T47D (cell line): ENCODE measurements at regions not wholly inside any gene's neighbourhood (a gene's known extent, or its start where the extent isn't known, plus 50 kb on each side); places are given as distances from the start of the nearest gene placed in this dataset.
"Not testable (repeated sequence)": the region's sequence is repeated elsewhere in the genome, so short reads cannot be mapped to it uniquely, and the experiment has no call there.

Experiments used
- DNase-seq, 2 experiments: peaks; one replicate each; pipeline versions ENCODE4 v3.0.0 to v3.0.0-alpha.2; 2011 to 2012; ENCODE audit warnings: low read depth in 1 of 2, low spot score in 1 of 2
- JUND ChIP-seq: IDR thresholded peaks from 2 replicates; pipeline ENCODE4 v1.6.1; 2012; ENCODE audit warnings: low read depth
- in situ Hi-C: cut with HindIII; loops from 2 replicates; pipeline ENCODE4 v1.10.0; 2016; ENCODE audit warnings: low sequenced_read_pairs, low pct_unique_long_range_greater_than_20kb

DNA sequence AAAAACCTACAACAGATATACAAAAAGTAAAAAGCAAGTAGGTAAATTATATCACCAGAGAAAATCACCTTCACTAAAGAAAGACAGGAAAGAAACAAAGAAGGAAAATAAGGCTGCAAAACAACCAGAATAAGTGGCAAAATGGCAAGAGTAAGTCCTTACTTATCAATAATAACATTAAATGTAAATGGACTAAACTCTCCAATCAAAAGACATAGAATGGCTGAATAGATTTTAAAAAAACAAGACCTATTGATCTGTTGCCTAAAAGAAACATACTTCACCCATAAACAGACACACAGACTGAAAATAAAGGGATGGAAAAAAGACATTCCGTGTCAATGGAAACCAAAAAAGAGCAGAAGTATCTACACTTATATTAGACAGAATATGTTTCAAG, 695.7 kb upstream of the FAT3 start:
- TF ChIP-seq JUND: no peak
- no peak for DNase-seq
- in situ Hi-C loops: no loop called here

DNA sequence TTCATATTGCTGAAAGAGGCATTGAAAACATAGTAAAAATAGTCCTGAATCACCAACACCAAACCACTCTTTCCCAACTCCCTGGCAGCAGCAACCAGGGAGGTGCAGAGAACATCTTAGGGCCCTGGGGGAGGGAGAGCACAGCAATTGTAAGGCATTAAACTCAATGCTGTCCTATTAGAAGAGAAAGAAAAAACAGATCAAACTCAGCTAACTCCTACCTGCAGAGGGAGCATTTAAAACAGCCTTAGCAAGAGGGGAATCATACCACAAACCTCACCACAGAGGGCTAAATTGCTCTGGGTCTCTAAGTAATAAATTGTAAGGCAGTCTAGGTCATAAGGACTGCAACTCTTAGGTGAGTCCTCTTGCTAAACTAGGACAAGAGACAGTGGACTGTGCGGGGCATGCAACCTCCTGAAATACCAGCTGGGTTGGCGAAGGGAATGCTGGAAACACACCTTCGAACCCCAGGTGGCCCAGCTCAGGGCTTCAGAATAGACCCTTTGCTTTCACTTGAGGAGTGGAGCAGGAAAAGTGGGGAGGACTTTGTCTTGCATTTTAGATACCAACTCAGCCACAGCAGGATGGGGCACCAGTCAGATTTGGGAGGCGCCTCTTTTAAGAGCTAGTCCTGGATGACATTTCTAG, 697.1 kb upstream of the FAT3 start:
- TF ChIP-seq JUND: no peak
- DNase-seq: peak in 1 of 2 experiments; percentile 40
- in situ Hi-C loops: no loop called here

DNA sequence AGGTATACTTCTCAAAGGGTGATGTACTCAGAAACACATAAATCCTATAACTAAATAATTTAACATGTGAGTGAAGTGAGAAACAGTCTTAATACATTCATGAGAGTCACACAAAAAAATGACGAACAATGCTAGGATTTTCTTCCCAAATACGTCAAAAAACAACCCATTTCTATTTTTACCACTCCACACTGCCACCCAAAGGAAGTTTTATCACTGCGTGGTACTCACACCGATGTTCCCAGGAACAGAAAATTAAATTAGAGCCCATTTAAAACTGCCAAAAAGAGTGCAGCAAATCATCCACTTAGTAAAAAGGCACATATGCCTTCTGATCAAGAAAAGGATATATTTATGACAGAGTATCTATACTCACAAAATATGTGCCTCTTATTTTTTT, 710.9 kb upstream of the FAT3 start:
- no peak for TF ChIP-seq JUND
- in situ Hi-C loops: no loop called here
- peak in 1 of 2 experiments; percentile 27 for DNase-seq

DNA sequence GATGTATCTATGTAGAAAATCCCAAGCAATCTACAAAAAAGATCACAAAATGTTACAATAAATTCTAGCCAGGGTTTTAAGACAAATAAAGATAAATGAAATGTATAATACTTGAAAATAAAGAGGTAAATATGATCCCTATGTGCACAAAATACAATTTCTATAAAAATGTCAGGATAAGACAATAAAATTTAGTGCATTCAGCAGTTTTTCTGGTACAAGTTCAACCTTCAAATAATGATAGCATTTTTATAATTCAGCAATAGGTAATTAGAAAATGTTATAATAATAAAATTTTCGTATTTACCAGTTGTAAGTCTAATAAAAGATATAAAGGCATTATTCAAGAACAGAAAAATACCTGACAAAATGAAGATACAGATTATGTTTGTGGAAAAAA, 726.8 kb upstream of the FAT3 start:
- TF ChIP-seq JUND: no peak
- no peak for DNase-seq
- in situ Hi-C loops: no loop called here

DNA sequence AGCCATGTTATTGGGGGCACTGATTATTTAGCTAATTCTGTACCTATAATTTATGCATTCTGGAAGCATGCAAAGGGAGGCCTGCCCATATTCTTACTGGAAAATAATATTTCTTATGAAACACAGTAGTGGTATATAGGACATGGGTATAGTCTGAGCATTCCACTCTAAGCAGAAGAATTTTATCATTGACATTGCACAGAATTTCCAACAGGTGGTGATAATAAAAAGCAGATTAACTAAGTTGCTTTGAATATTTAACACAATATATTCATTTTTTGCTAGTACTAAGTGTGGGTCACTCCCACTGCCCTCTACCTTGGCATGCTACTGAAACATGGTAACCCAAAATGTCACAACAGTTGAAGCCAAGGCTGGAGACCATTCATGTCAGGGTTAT, 728.8 kb upstream of the FAT3 start:
- DNase-seq: no peak
- in situ Hi-C loops: no loop called here
- no peak for TF ChIP-seq JUND

DNA sequence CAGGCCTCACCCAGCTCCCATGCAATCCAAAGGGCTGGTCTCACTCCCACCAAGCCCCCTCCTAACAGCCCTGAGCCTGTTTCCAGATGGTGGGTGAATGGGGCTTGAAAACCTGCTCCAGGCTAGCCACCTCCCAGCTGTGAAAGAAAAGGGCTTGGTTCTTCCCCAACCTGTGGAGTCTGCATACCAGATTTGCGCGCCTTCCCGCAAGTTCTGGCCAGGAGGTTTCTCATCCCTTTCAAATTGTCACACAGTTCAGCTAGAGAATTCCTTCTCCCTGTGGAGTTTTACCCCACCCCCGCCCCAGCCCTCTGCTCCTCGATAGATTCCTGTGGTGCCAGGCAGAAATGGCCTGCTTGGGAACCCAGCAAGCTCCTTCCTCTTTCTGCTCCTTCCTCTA, 734.6 kb upstream of the FAT3 start:
- in situ Hi-C loops: no loop called here
- no peak for TF ChIP-seq JUND
- no peak for DNase-seq

DNA sequence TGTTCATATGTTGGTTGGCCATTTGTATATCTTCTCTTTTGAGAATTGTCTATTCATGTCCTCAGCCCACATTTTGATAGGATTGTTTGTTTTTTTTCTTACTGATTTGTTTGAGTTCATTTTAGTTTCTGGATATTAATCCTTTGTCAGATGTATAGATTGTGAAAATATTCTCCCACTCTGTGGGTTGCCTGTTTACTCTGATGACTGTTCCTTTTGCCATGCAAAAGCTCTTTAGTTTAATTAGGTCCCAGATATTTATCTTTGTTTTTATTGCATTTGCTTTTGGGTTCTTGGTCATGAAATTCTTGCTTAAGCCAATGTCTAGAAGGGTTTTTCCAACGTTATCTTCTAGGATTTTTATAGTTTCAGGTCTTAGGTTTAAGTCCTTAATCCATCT, 740.7 kb upstream of the FAT3 start:
- peak in 1 of 2 experiments; percentile 75 for DNase-seq
- TF ChIP-seq JUND: peak; percentile 98
- in situ Hi-C loops: not testable (repeated sequence)

DNA sequence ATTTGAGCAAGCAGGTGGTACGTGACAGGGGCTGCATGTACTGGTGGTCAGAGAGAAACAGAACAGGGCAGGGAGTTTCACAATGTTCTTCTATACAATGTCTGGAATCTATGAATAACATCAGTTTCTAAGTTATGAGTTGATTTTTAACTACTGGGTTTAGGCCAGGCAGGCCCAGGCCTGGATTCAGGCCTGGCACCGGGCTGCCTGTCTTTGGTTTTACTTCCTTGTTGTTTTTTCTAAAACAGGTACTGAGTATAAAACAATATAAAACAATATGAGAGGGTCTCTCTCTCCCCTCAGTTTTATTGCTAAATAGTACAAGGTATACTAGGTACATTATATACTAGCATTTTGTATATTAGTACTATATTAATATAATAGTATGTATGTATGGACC, 742.7 kb upstream of the FAT3 start:
- DNase-seq, in situ Hi-C loops: not testable (repeated sequence)

DNA sequence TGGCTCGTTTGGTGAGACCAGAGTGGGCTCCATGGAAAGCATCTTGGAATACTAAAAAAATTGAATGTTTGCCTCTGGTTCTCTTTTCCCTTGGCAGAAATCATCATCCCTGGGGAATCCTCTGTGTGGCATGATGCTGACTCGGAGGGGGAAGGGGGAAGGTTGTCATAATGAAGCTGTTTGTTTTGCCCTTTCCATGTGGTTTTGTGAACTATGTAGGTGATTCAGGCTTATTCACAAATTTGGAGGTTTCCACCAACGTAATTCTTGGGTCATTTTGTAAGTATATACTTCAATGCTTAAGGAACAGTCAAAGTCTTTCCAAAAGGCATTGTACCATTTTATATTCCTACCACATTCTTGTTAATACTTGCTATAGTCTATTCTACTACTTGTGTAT, 754.0 kb upstream of the FAT3 start:
- in situ Hi-C loops: no loop called here
- no peak for TF ChIP-seq JUND
- DNase-seq: no peak

DNA sequence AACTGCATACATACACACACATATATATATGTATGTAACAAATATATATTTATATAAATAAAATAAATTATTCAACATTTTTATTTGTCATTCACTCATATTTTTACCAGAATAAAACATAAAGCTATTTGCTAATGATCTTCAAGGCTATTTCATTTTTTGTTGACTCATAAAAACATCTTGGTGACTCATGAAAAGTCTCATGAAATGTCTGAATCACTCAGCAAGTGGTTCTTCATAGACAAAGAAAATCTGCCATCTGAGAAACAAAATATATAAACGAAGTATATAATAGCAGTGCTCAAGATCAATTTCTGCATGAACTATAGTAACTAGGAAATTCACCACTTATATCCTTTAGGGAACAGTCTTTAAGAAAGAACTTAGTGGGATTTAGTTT, 764.8 kb upstream of the FAT3 start:
- in situ Hi-C loops: no loop called here
- TF ChIP-seq JUND: no peak
- DNase-seq: no peak

DNA sequence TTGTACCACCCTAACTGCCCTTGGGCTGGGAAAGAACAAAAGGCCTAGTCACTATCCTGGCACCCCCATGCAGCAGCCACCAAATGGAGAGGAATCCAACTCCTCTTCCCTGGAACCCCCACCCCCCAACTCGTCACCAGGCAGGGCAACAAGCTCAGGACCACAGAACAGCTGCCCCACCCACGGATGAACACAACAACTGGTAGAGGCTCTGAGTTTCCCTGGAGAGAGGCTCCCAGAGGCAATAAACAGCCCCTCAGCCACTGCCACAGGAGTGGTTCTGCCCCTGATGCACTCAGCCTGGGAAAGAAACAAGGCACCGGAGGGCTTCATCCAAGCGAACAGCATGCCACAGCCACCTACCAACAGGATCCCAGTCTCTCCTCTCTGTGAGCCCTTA, 778.4 kb upstream of the FAT3 start:
- in situ Hi-C loops: no loop called here
- DNase-seq: no peak
- TF ChIP-seq JUND: no peak

DNA sequence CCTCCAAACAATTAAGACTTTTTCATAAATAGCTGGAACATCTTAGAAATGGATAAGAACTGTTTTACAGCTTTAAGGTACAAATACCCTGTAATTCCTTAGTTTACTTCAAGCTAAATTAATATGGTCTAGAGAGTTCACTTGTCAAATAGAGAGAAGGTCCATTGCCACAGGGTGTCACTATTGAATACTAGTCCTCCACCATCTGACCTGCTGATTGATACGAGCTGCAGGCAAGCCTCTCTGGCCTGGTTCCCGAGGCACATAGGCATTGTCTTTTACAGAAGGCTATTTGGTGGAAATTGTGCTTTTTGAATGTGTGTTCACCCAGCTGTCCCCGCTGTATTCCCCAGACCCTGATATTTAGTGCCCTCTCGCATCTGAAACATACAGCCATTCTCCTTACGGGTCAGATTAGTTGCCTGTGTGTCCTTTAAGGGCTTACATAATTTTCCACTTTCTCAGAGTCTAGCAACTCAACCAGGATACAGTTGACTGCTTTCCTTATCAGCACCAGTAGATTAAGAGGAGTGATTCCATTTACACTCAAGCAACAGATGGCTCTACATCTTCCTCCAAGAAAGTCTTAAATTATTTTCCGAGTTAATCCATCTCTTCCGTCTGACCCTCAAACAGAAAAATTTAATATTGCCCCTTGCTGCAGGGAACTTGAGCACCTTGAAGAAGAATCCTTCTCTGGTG, 788.8 kb upstream of the FAT3 start:
- in situ Hi-C loops: no loop called here
- DNase-seq: peak in 1 of 2 experiments; percentile 69
- no peak for TF ChIP-seq JUND

DNA sequence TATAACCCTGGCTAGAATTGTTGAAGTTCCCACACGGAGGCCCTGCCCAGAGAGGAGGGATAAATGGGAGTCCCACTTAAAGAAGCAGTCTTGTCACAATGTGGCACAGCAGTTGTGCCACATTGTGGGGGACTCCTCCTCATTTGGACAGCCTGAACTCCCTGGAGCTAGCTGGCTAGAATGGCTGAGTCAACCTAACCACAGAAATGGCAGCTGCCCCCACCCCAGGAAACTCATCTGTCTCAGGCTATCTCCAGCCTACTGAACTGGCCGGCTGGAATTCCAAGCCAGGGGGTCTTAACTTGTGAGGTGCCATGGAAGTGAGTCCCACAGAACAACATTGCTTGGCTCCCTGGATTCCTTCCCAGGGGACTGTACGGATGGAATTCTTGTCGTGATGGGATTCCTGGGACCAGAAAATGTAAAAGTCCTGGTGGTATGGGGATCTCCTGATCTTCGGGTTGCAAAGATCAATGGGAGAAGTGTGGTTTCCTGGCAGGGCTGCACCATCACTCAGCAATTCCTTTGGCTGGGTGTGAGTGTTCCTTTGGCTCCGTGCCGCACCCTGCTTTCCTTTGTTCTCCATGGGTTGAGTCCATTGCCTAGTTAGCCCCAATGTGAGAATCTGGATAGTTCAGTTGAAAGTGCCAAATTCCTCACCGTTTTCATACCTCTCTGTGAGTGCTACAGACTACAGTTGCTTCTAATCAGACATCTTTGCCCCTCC, 791.2 kb upstream of the FAT3 start:
- TF ChIP-seq JUND: no peak
- DNase-seq: no peak
- in situ Hi-C loops: no loop called here
